Body of pancreas (tissue), 4 donors: ENCODE measurements at regions not wholly inside any gene's neighbourhood (a gene's known extent, or its start where the extent isn't known, plus 50 kb on each side); places are given as distances from the start of the nearest gene placed in this dataset.

ENCODE experiments used
- CTCF ChIP-seq, 7 experiments: fragments of 450-650 bp in 4 of 7; fragments of 200-600 bp in 3 of 7; sonication (generic) in 3 of 7; IDR thresholded peaks; one replicate each; pipeline ENCODE4 v1.5.1; 2016 to 2019; ENCODE audit warnings: antibody characterized with exemption in 7 of 7
- POLR2A ChIP-seq, 3 donors: fragments of 450-650 bp; IDR thresholded peaks; one replicate each; pipeline ENCODE4 v1.6.1; 2016; ENCODE audit warnings: antibody characterized with exemption in 3 of 3, mild to moderate bottlenecking in 2 of 3

GRCh38 chr2:16315908-16316307 lies 349.7 kb downstream of the CYRIA start:
- no peak for TF ChIP-seq CTCF (IDR thresholded peaks at IDR 0.05)
- no peak for TF ChIP-seq POLR2A (IDR thresholded peaks at IDR 0.05)
